C4-2B (cell line): ENCODE measurements at regions not wholly inside any gene's neighbourhood (a gene's known extent, or its start where the extent isn't known, plus 50 kb on each side); places are given as distances from the start of the nearest gene placed in this dataset.

Source experiments
- H3K27ac ChIP-seq: fragments of 450-650 bp; 2 replicates; pipeline ENCODE4 v1.5.1; 2017
- ZFX ChIP-seq: fragments of 450-650 bp; IDR thresholded peaks from 2 replicates; pipeline ENCODE4 v1.6.1; 2017
- TF ChIP-seq, protein P1 (sequence below): fragments of 450-650 bp; conservative IDR thresholded peaks from 2 replicates; pipeline ENCODE4 v1.5.1; 2017; ENCODE audit warnings: mild to moderate bottlenecking

DNA sequence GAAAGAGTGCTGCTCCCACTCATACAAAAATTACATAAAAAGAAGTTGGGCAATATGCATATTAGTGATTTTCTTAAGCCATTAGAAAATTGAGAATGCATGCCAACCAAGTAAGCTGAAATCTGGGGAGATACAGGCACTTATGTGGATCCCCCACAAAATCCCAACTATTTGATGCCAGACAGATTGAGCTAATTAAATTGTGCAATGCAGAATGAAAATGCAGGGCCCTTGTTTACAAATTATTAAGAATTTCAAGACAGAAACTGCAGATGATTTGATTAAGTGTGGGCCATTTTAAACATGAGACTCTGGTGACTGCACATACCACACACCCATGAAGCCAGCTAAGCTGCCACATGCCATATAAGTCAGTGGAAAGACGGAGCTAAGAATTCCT lies 554.5 kb downstream of the CBLN2 start:
- H3K27ac ChIP-seq = no peak overlapping the region
- TF ChIP-seq, protein P1, sequence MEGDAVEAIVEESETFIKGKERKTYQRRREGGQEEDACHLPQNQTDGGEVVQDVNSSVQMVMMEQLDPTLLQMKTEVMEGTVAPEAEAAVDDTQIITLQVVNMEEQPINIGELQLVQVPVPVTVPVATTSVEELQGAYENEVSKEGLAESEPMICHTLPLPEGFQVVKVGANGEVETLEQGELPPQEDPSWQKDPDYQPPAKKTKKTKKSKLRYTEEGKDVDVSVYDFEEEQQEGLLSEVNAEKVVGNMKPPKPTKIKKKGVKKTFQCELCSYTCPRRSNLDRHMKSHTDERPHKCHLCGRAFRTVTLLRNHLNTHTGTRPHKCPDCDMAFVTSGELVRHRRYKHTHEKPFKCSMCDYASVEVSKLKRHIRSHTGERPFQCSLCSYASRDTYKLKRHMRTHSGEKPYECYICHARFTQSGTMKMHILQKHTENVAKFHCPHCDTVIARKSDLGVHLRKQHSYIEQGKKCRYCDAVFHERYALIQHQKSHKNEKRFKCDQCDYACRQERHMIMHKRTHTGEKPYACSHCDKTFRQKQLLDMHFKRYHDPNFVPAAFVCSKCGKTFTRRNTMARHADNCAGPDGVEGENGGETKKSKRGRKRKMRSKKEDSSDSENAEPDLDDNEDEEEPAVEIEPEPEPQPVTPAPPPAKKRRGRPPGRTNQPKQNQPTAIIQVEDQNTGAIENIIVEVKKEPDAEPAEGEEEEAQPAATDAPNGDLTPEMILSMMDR = no peak
- no peak for TF ChIP-seq ZFX

DNA sequence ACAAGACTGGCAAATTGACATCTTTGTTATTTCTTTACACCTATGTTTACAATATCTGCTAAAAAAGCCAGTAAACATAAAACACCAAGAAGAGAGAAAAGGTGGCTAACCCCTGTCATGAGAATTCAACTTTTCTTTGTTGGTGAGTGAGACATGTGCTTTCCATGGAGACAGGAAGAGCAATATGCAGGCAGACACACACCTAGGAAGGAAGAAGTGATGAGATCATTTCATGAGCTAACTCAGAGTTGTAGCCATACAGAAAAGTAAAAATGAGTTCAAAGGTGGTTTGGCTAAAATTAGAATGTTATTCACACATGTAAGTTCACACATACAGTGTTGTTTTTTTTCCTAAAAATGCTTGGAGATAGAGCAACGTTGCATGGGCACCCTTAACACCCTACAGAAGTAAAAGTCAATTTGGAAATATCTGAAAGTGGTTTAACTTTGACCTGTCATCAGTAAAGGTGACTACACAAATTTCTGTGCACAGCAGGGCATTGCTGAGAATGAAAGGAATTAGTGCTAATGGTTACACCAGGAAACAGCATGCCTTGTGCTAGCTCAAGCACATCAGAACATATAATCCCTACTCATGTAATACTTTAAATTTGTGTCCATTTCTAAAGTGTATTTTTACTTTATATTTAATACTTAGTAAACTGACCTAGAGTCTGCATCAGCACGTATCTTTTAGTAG lies 557.6 kb downstream of the CBLN2 start:
- no peak for TF ChIP-seq ZFX
- TF ChIP-seq, protein P1 = no peak
- H3K27ac ChIP-seq = no peak overlapping the region

DNA sequence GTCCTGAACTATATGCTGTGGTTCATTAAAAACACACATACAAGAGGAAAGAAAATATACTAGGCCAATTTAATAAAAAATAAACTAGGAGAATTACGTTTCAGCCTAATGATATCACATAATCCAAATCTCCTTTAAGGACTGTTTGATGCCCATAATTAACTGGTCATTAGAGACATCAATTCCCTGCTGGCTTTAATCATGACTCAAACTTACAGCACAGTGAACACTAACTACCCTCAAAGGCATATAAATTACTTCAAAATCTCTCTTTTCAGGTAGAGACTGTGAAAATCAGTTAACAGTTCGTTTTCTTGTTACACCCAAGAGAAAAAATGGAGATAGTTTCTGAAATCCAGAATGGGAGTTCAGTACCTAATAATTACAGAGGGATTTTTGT lies 567.4 kb downstream of the CBLN2 start:
- H3K27ac ChIP-seq = no peak overlapping the region
- TF ChIP-seq, protein P1 = no peak
- TF ChIP-seq ZFX = no peak

DNA sequence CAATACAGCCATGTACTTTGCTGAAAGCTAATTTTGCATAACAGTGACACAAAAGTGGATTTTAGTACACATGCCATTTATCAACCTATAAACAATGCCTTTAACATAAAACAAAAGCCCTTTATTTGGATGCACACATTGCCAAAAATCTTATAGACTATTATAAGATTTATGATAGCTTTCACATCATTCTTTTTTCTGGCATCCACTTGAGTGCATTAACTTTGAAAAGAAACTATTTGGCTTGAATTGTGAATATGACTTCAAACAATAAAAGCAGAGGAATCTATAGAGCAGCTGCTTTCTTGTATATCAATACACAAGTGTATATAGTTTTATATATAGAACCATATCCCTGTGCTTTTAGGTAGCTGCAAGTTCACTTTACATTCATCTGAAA lies 577.4 kb downstream of the CBLN2 start:
- H3K27ac ChIP-seq = no peak overlapping the region
- no peak for TF ChIP-seq ZFX
- TF ChIP-seq, protein P1 = no peak

DNA sequence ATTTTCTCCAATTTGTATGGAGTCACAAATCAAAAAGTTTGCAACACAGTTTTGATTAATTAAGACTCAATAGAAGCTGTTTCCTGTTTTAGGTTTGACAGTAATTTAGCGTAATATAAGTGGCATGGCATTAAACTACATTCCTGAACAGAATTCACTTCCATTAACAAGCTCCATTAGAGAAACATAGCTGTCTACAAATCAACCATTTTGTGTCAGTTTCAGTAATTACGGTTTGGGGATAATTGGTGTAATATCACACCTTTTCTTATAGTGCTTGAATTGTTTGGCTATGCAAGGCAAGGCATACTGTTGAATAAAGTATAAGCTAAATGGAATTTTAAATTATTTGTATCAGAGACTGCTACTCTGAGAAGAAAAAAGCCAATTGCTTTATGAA lies 585.5 kb downstream of the CBLN2 start:
- TF ChIP-seq, protein P1 = no peak
- no peak for TF ChIP-seq ZFX
- H3K27ac ChIP-seq = no peak overlapping the region

DNA sequence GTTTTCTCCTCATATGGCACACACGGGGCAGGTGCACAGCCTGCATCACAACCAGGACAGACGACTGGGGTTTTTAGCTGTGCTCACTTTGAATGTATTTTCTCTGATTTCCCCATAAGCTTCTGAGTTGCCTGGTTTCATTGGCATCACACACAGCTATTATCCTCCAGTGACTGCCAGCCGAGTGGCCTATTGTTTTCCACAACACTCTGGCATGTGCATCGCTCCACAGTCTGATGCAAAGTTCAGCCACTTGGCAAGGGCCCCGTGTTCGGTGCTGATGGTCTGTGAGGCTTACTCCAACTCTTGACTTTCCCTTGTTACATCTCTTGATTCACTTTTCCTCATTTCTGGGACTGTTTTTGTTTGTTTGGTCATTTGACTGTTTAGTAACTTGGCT lies 593.1 kb downstream of the CBLN2 start:
- TF ChIP-seq, protein P1 = no peak
- TF ChIP-seq ZFX = no peak
- no peak overlapping the region for H3K27ac ChIP-seq

DNA sequence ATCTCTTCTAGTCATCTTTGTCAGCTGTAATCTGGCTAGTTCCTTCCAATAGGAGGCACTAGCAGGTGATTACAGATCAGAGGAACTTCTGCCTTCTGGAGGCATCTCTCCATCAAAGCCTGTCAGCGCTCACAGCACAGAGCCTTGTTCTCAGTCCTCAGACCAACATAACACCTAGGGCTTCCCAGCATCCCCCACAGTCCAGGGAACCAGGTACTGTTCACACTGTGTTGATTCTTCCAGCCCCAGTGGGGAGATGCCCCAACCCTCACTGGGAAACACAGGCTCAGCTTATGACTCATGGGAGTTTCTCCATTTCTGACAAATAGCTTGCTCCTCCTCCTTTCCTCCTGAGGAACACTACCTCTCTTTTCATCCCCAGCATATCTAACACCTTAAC lies 601.7 kb downstream of the CBLN2 start:
- TF ChIP-seq ZFX = no peak
- TF ChIP-seq, protein P1 = no peak
- no peak overlapping the region for H3K27ac ChIP-seq
